ENCODE measurements at regions not wholly inside any gene's neighbourhood (a gene's known extent, or its start where the extent isn't known, plus 50 kb on each side); places are given as distances from the start of the nearest gene placed in this dataset.

DNA sequence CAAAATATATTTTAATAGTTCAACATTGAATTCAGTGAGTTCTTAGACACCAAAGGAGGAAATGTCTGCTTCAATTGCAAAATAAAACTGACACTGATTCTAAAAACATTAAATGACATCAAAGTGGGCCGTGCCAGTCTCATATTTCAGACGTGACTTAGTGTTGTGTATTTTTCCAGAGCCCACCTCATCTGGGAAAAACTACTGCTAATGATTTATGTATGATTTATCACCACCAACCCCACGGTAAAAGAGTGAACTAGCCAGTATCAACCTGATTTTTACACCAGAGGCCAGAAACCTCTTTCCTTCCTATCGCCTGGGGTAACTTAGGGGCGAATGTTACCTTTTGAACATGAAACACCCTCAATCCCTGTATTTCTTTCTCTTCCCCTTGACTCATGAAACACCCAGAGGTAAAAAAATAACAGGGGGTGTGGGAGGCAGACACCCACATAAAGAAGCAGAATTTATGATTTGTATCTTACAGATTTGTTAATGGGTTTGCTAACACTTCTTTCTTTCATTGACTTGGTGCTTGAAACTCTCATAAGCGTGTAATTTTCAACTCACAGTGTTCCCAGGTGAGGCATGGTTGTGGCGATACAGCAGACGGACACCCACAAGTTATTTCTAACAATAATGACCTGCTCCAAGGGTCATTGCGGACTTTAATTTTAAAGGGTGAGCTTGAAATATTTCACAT lies 56.4 kb upstream of the FANCC start:
- no peaks in the 10 kb centered on the region for H3K9me3 Mint-ChIP-seq (ENCODE audit: low read depth, unreplicated experiment)
- CTCF ChIA-PET: no interaction called here
- no peak overlapping the region for H3K4me3 Mint-ChIP-seq (ENCODE audit: low read depth, unreplicated experiment)
- no peak for DNase-seq
- H3K27me3 Mint-ChIP-seq (ENCODE audit: unreplicated experiment): no peaks in the 10 kb centered on the region
- H3K27ac Mint-ChIP-seq (ENCODE audit: unreplicated experiment): no peak overlapping the region
- H3K4me1 Mint-ChIP-seq (ENCODE audit: low read depth, unreplicated experiment): no peaks in the 10 kb centered on the region
- intact Hi-C loops (cut with micrococcal nuclease; ENCODE audit: unreplicated experiment): no loop called here
- no peak for TF ChIP-seq CTCF (IDR thresholded peaks at IDR 0.05; ENCODE audit: unreplicated experiment)
- no TSS peak for BruUV-seq (replicated peaks)
- H3K36me3 Mint-ChIP-seq (ENCODE audit: insufficient read depth, unreplicated experiment): no peaks in the 10 kb centered on the region

GRCh38 chr9:95373069-95373681 lies 55.7 kb upstream of the FANCC start:
- no peak for TF ChIP-seq CTCF (IDR thresholded peaks at IDR 0.05; ENCODE audit: unreplicated experiment)
- H3K4me1 Mint-ChIP-seq (ENCODE audit: low read depth, unreplicated experiment): no peaks in the 10 kb centered on the region
- BruUV-seq (replicated peaks): no TSS peak
- H3K4me3 Mint-ChIP-seq (ENCODE audit: low read depth, unreplicated experiment): no peak overlapping the region
- no peaks in the 10 kb centered on the region for H3K9me3 Mint-ChIP-seq (ENCODE audit: low read depth, unreplicated experiment)
- H3K36me3 Mint-ChIP-seq (ENCODE audit: insufficient read depth, unreplicated experiment): no peaks in the 10 kb centered on the region
- DNase-seq: no peak
- CTCF ChIA-PET: no interaction called here
- H3K27ac Mint-ChIP-seq (ENCODE audit: unreplicated experiment): no peak overlapping the region
- intact Hi-C loops (cut with micrococcal nuclease; ENCODE audit: unreplicated experiment): no loop called here
- no peaks in the 10 kb centered on the region for H3K27me3 Mint-ChIP-seq (ENCODE audit: unreplicated experiment)

- no peaks in the 10 kb centered on the region for H3K27me3 Mint-ChIP-seq (ENCODE audit: unreplicated experiment)
- TF ChIP-seq CTCF (IDR thresholded peaks at IDR 0.05; ENCODE audit: unreplicated experiment): no peak
- CTCF ChIA-PET: interaction anchor here (0.7 kb wide), 1 partner anchor 12 kb away, joined by 3 read pairs; no protein-coding TSS in a partner anchor
- DNase-seq: no peak
- H3K9me3 Mint-ChIP-seq (ENCODE audit: low read depth, unreplicated experiment): no peaks in the 10 kb centered on the region
- no peaks in the 10 kb centered on the region for H3K36me3 Mint-ChIP-seq (ENCODE audit: insufficient read depth, unreplicated experiment)
- intact Hi-C loops (cut with micrococcal nuclease; ENCODE audit: unreplicated experiment): no loop called here
- no peak overlapping the region for H3K27ac Mint-ChIP-seq (ENCODE audit: unreplicated experiment)
- no peak overlapping the region for H3K4me3 Mint-ChIP-seq (ENCODE audit: low read depth, unreplicated experiment)
- no TSS peak for BruUV-seq (replicated peaks)
- no peaks in the 10 kb centered on the region for H3K4me1 Mint-ChIP-seq (ENCODE audit: low read depth, unreplicated experiment)
Observed at GRCh38 chr9:95370064-95370463, 52.6 kb upstream of the FANCC start.

- Mint-ChIP-seq H3K4me3 (ENCODE audit: low read depth, unreplicated experiment) (no peak overlapping the region), H3K27ac (ENCODE audit: unreplicated experiment) (no peak overlapping the region), H3K4me1 (ENCODE audit: low read depth, unreplicated experiment) (no peaks in the 10 kb centered on the region), H3K9me3 (ENCODE audit: low read depth, unreplicated experiment) (no peaks in the 10 kb centered on the region), H3K27me3 (ENCODE audit: unreplicated experiment) (no peaks in the 10 kb centered on the region), H3K36me3 (ENCODE audit: insufficient read depth, unreplicated experiment) (no peaks in the 10 kb centered on the region)
- no TSS peak for BruUV-seq (replicated peaks)
- TF ChIP-seq CTCF (IDR thresholded peaks at IDR 0.05; ENCODE audit: unreplicated experiment): no peak
- CTCF ChIA-PET: no interaction called here
- DNase-seq: no peak
- intact Hi-C loops (cut with micrococcal nuclease; ENCODE audit: unreplicated experiment): no loop called here
Observed at GRCh38 chr9:95368377-95369160, 51.1 kb upstream of the FANCC start.

All from Calu3 (cell line).